ENCODE measurements at regions not wholly inside any gene's neighbourhood (a gene's known extent, or its start where the extent isn't known, plus 50 kb on each side); places are given as distances from the start of the nearest gene placed in this dataset.
"Not testable (repeated sequence)": the region's sequence is repeated elsewhere in the genome, so short reads cannot be mapped to it uniquely, and the experiment has no call there.

DNA sequence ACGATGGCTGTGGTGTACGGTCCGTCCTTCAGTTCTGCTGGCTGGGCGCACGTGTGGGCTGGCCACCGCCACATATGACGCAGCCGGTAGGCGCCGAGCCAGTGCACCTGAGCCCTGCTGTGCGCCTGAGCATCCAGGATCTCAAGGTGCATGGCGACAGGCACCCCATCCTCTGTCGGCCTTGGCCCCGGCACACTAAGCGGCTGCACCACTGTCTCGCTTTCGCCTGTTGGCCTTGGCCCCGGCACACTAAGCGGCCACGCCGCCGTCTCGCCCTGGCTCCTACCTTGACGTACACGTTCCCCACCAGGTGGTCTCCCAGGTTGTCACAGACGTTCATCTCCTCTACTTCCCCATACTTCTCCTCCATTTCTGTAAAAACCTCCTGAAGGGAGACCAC, 4034.6 kb upstream of the TPTE start:
- DNase-seq, result not testable (repeated sequence)

DNA sequence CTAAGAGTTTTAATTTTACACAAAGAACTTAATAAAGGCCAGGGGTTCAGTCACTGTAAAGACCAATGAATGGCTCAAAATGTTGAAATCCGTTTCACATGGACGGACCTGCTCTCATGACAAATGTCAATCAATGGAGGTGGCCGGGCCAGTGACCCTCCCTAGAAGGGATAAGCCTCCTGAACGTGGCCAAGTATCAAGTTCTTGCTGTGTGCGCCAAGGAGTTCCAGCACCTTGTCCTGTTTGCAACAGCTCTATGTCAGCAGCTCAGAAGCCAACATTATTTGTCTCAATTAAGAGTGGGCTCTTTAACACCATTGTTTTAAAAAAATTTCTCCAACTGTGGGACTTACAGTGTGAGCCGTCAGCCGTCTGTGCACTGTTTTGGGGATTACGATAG, 4028.7 kb upstream of the TPTE start:
- not testable (repeated sequence) for DNase-seq

DNA sequence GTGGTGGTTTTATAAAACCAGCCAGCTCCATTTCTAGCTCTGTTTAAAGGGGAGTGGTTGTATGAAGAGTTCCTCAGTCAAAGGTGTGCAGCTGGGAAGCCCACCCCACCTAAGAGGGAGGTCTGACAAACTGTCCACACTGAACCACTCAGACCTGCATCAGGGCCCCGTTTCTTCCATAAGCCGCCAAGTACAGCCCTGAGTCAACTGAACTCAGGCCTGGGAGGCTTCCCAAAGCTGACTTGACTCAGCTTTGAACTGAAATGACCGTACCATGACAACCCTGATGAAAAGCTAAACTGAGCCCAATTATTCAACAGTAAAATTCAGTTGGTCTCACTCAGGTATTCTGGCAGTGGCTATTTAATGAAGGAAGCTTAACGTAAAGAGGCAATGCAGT, 4027.4 kb upstream of the TPTE start:
- DNase-seq, result not testable (repeated sequence)

DNA sequence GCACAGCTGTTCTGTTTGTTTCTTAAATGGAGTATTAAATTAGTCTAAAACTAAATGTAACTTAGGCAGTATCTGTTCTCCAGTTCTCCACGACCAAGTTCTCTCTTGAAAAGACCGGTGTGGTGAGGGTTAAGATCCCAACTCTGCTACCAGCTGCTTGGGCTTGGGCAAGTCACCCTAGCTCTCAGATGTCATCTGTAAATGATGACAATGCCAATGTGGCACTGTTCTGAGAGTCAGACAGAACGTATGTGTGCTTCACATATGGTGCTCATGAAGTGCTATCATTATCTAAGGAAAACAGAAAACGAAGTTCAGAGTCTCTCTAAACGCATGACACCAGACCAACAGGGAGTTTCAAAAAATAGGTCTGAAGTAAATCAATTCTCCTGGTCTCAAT, 4025.0 kb upstream of the TPTE start:
- DNase-seq, result not testable (repeated sequence)

DNA sequence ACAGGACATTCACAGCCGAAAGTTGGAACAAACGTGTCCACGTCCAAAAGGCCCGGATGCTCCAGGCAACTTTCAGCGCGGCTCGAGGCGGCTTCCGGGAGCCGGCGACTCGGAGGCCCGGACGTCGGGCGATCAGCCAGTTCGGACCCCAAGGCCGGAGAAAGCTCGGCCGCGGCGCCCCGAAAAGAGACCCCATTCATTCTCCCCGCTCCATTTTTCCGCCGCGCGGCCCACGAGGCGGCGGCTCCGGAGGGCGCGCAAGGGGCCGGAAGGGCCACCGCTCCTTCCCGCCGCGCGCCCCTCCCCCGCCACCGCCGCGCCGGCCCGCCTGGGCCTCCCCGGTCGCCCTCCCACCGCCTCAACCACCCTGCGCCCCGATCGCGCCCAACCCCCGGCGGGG, 4022.7 kb upstream of the TPTE start:
- peak; percentile 3 for DNase-seq

DNA sequence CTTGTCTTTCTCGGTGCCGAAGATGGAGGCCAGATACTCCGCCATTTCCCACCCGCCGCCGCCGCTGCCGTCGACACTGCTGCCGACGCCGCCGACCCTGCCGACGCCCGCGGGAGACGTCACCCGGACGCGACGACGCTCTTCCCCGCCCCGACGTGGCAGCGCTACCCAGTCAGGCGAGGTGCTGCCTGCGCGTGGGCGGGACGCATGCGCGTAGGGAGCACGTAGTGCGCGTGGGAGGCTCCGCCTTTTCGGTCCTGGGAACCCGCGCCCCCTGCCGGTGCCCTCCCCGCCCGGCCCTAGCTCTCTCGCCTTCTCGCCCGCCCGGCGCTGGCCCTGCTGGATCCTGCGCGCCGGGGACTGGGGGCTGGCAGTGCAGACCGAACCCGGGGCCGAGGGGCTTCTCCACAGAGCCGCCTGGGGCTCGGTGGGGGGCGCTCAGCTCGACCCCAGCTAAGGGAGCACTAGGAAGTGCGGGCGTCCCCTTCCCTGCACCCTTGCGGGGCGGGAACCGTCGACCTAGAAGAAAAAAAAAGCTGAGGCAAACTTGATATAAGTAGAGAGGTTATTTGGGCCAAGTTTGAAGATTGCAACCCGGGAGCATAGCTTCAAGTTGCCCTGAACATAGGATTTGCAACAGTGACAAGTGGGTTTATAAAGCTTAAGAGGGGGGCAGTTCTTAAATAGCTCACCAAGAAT, 4022.1 kb upstream of the TPTE start:
- DNase-seq, result not testable (repeated sequence)

DNA sequence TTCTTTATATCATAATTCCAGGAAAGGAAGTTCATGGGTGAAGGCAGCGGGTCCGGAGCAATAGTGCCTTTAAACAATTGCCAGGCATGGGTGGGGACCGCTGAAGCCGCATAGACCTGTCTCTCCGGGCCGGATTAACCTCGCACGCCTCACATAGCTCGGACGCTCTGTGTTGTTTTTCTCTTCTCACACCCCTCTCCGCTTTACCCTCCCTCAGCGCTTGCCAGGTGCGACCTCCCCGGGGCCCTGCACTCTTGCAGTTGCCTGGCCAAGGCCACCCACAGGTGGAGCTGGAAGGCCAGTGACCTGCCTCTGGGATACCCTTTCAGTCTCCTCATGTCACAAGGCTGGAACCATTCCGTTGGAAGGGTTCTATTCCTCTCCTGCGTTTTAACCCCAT, 4021.5 kb upstream of the TPTE start:
- DNase-seq, result not testable (repeated sequence)

DNA sequence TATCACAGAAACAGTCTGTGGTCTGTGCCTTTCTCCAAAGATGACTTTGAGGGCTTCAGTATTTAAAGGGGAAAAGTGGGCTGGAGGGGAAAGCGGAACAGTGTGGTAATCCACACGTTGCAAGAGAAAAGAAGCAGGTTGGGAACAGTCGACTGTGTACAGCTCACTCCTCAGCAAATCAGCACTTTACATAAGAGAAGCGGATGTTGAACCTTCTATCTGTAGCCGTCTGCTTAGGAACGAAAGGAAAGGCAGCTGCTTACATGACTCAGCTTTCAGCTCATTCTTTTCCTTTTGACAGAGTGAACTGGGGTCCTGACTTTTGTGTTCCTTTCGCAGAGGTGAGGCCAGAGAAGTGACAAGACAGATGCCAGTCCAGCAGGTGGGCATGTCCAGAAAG, 4020.7 kb upstream of the TPTE start:
- not testable (repeated sequence) for DNase-seq

DNA sequence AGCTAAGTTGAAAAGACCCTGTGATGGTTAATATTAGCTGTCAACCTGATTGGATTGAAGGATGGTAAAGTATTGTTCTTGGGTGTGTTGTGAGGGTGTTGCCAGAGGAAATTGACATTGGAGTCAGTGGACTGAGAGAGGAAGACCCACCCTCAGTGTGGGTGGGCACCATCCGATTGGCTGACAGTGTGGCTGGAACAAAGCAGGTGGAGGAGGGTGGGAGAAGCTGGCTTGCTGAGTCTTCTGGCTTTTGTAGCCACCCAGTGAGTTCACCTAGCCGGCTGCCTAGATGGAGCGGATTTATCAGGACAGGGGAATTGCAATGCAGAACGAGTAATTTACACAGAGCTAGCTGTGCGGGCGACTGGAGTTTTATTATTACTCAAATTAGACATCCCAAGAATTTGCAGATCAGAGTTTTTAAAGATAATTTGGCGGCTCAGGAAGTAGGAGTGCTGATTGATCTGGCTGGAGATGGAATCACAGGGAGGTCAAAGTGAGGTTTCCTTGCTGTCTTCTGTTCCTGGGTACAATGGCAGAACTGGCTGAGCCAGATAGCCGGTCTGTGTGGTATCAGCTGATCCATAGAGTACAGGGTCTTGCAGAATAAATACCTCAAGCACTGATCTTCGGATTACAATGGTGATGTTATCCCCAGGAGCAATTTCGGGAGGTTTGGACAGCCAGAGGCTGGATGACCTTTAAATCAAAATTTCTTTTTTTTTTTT, 4015.1 kb upstream of the TPTE start:
- not testable (repeated sequence) for DNase-seq

DNA sequence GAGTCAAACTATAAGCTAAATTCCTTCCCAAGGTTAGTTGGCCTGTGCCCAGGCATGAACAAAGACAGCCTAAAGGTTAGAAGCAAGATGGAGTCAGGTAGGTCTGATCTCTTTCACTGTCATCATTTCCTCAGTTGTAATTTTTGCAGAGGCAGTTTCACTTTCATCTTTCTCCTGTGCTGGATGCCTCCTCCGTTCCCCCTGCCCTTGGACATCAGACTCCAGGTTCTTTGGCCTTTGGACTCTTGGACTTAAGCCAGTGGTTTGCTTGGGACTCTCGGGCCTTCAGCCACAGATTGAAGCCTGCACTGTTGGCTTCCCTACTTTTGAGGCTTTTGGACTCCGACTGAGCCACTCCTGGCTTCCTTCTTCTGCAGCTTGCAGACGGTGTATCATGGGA, 4013.8 kb upstream of the TPTE start:
- not testable (repeated sequence) for DNase-seq

DNA sequence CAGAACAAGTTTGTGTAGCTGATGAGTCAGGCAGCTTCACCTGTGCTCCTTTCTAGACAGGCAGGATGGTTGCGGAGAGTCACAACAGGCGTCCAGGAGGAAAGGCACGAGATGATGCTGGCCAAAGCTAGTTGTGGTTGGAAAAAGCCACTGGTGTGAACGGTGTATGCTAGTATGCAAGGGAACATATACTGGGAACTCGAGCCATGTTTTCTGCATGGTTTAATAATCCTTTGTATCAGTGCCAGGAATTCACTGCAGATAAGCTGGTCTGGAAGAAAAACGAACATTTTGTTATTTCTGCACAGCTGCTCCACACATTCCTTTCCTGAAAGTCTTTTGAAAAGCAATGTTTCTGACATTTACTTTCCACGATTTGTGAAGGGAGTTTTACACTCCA, 3999.6 kb upstream of the TPTE start:
- DNase-seq, result not testable (repeated sequence)

DNA sequence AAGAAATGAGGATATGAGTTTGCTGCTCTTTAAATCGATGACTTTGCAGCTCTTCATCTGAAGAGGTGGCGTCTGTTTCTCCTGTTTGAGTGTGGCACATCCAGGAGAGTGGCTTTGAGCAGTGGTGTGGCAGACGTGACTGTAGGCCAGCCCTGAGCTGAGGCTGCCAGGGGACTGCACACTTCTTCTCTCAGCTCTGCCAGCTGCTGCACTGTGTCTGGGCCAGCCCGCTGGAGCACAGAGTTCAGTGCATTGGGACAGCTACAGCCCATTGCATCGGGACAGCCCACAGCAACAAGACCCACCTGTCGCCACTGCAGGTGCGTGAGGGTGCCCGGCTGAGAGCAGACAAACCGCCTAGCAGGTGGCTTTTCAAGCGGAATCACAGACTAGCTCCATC, 3995.2 kb upstream of the TPTE start:
- DNase-seq, result not testable (repeated sequence)

DNA sequence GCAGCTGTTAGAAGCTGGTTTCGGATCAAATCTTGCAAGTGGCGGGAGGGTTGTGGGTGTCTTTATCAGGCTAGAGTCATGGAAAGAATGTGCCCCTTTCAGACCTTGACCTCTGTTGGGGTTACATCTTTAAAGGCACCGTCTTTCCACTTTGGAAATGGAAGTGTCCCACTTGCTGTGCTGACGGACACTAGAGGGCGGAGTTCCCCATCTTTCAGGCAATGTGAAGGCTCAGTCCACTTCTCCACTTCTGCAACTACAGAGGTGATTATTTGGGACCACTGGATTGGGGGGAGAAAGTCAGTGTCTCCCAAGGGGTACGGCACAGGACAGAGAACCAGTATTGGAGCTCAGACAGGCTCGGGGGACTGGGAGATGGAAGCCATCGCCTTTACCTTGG, 3990.7 kb upstream of the TPTE start:
- not testable (repeated sequence) for DNase-seq

DNA sequence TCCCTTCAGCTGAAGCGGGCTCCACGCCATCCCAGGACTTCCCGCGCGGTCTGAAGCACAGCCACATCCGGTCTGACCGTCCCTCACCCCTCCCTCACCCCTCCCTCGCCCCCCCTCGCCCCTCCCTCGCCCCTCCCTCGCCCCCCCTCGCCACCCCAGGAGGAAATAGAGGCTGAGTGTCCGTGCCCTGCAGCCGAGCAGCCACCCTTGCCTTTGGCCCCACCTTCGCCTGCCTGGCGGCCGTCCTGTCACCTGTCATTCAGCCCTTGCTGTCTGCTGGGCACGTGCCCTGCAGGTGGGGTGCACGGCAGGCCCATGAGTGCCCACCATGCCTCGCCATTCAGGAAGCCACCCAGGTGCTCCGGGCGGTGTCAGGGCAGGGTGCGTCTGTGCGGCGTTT, 3988.1 kb upstream of the TPTE start:
- DNase-seq, result not testable (repeated sequence)

DNA sequence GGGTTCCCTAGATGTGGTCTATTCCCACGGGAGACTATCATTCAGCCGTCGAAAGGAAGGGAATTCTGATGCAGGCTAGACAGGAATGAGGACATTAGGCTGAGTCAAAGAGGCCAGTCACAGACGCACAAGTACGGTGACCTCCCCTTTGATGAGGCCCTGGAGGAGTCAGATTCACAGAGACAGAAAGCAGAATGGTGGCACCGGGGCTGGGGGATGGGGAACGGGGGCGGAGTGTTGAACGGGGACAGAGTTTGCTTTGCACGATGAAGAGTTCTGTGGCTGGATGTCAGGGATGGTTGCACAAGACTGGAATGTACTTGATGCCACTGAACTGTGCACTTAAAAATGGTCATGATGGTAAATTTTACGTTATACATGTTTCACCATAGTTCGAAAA, 3983.1 kb upstream of the TPTE start:
- DNase-seq, result not testable (repeated sequence)

DNA sequence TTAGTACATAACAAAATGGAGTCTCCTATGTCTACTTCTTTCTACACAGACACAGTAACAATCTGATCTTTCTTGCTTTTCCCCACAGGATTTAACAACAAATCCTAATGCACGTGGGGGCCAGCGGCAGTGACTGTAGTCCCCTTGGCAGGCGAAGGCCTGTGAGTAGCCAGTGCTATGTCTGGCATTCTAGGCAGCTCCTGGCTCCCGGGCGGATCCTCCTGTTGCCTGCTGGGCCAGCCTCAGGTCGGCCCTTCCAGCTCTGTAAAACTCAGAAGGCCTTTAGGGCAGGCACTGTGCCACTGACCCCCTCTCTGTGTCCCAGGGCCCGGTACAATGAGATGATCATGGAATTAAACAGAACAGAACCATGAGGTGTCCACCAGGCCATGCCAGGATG, 3981.7 kb upstream of the TPTE start:
- not testable (repeated sequence) for DNase-seq

DNA sequence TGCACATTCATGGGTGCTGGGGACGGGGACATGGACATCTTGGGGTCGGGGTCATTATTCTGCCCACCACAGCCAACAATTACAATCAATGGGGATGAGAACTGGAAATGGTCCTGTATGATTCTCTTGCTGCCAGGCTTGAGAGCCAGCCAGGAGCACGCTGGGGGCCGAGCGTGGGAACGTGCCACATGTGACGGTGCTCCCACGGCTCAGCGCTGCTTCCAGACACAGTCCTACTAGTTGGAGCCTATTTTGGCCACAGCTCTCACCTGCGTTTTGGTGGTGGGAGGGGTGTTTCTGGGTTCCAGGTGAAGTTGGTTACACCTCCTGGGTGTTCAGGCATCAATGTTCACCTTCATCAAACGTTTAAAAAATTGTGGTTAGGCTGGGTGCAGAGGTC, 3980.3 kb upstream of the TPTE start:
- not testable (repeated sequence) for DNase-seq

DNA sequence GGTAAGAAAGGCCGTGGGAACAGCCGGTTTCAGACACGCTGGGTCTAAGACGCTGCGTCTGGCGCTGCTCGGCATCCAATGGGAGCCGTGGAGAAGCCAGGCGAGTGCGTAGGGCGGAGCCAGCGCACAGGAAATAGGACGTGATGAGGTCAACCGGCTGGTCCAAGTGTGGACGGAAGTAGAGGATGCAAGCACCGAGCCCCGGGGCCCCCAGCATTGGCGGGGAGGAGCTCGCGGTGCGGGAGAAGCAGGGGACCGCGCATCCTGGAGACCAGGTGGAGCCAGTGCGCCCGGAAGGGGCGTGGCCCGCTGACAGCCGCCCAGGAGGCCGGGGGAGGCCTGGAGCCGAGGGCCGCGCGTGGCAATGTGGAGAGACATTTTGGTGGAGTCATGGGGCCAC, 3976.1 kb upstream of the TPTE start:
- DNase-seq, result not testable (repeated sequence)

DNA sequence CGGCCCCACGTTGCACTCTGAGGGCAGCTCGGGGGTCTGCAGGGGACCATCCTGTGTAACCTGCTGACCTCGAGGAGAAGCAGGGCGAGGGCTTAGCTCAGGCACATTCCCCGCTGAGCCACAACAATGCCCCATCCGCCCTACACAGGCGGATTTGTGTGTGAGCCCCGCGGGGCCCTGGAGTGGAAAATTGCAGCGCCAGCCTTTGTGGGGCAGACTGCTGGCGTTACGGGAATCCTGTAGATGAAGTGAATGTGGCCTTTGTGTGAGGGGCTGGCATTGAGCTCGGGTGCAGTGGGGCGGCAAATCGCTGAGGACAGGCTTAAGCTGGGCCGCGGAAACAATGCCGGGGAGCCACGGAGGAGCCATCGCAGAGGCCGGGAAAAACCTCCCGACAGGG, 3970.3 kb upstream of the TPTE start:
- DNase-seq, result not testable (repeated sequence)

DNA sequence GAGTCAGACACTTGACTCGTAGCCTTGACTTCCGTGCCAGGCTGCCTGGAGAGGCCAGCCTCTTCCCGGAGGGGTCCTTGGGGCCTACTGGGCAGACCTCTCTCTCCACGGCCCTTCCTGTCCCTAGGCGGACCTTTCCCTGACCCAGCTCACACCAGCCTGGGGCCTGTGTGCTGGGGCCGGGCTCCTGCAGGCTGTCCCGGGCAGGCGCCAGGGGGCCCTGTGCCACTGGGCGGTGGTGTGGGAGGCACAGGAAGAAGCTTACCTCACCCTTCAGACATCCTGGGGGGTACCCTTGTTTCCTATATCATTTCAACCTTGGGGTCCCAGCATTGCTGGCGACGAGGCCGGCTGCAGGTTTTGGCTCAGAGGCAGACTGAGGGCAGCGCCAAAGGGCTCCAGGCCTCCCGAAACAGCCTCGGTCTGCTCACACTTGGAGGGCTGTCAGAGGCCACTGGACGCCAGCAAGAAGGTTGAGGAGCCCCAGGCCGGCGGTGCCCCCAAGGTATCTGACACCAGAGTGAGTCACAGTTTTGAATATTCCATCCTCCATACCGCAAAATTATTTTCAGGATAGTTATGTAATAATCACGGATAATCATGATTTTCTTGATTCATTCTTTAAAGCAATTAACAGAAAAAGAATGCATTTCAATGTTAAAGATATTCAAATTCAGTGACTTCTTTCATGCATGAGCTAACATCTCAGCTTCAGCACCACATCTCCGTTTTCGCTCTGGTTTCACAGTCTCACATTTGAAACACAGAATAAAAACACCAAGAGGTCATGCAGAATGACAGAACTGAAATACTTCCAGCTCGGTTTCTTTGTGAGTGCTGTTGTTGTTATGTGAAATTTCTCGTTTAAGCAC, 3967.6 kb upstream of the TPTE start:
- DNase-seq, result not testable (repeated sequence)

DNA sequence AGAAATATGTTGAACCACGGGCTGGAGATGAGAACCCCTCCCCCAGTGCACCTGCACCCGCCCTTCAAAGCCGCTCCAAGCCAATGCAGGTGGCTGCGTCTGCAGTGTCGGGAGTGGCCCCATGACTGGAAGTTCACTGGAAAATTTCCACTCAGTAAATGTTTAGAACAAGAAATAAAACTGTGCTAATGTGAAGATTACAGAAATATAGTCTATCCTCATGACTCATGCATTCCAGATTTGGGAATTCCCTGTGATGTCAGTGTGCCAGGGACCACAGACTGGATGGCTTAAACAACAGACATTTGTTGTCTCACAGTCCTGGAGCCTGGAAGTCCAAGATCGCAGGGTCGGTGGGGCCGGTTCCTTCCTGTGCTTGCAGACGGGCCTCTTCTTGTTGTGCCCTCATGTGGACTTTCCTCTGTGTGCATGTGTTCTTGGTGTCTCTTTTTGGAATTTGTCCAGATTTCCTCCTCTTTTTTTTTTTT, 3967.0 kb upstream of the TPTE start:
- not testable (repeated sequence) for DNase-seq

DNA sequence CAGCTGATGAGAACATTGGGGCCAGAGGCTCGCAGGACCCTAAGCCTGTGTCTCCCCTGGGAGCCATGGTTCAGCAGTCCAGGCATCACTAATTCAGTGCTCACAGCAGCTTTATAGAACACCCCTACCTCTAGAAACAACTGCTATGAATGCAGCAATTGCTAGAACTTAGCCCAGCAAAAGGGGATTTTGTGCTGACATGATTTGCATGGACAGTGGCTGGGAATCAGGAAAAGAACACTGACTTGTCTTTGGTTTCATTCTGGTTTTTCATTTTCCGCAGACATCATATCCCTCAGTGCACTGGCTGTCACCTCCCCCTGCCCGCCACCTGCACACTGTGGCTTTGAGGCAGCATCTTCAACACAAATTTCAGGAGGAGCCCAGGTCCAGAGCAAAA, 3964.9 kb upstream of the TPTE start:
- DNase-seq, result not testable (repeated sequence)

DNA sequence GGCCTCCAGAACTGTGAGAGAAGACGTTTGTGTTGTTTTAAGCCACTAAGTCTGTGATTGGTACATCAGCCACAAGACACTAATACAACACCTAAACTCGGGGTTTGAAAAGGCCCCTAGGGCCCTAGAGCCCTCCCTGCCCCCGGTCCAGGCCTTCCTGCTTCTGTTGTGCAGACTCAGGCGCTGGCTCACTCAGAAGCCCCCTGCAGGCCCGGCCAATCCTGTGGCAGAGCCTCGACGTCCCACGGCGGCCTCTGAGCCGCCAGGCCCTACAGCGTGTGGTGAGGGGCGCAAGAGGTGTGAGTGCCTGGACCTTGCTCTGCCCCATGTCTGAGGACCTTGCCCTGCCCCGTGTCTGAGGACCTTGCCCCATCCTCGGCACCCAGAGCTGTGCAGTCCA, 3964.0 kb upstream of the TPTE start:
- not testable (repeated sequence) for DNase-seq
